ENCODE measurements at regions not wholly inside any gene's neighbourhood (a gene's known extent, or its start where the extent isn't known, plus 50 kb on each side); places are given as distances from the start of the nearest gene placed in this dataset.
"Not testable (repeated sequence)": the region's sequence is repeated elsewhere in the genome, so short reads cannot be mapped to it uniquely, and the experiment has no call there.

- H3K4me3 ChIP-seq (ENCODE audit: insufficient read depth, low read depth, low read length); H2BK15ac ChIP-seq (ENCODE audit: low read depth, low read length); H4K20me1 ChIP-seq (ENCODE audit: insufficient read depth, low read length); H2BK120ac ChIP-seq (ENCODE audit: low read depth, low read length); H3K18ac ChIP-seq (ENCODE audit: low read depth, low read length); intact Hi-C loops (cut with micrococcal nuclease); H2AK5ac ChIP-seq (ENCODE audit: low read depth, low read length); H2AFZ ChIP-seq (replicated peaks; ENCODE audit: low read length, poor library complexity); POLR2A ChIA-PET (ENCODE audit: unreplicated experiment); dilution Hi-C loops (cut with HindIII; ENCODE audit: low sequenced_read_pairs, unreplicated experiment); H3K27ac ChIP-seq (ENCODE audit: insufficient read depth, low read length); H4K8ac ChIP-seq (ENCODE audit: low read depth in 2 of 2, low read length in 2 of 2); H2BK20ac ChIP-seq (ENCODE audit: low read depth, low read length); H3K14ac ChIP-seq (replicated peaks; ENCODE audit: low read depth, low read length); H4K91ac ChIP-seq (ENCODE audit: insufficient read depth, low read depth, low read length); ATAC-seq (ENCODE audit: low read depth); H3K27me3 ChIP-seq (ENCODE audit: control insufficient read depth, insufficient read depth, low read length); H3K9ac ChIP-seq (ENCODE audit: low read depth, low read length); H2AK9ac ChIP-seq (replicated peaks; ENCODE audit: low read depth, low read length, poor library complexity); BruUV-seq (replicated peaks); H3K4me2 ChIP-seq (ENCODE audit: low read depth, low read length); H3K23ac ChIP-seq (ENCODE audit: low read depth, low read length); H3K79me1 ChIP-seq (ENCODE audit: low read depth in 1 of 2, low read length in 2 of 2); H2BK5ac ChIP-seq (ENCODE audit: low read depth, low read length, poor library complexity, severe bottlenecking); H3K9me1 ChIP-seq (ENCODE audit: insufficient read depth, low read length); H3K36me3 ChIP-seq (ENCODE audit: control insufficient read depth, insufficient read depth, low read length); DNase-seq; H3K4ac ChIP-seq (ENCODE audit: low read depth, low read length); H4K5ac ChIP-seq (ENCODE audit: low read depth, low read length); H3K4me1 ChIP-seq (ENCODE audit: control insufficient read depth, insufficient read depth, low read length); H3K56ac ChIP-seq (ENCODE audit: extremely low read depth, insufficient read depth, low read length); H3K9me3 ChIP-seq (ENCODE audit: control insufficient read depth, insufficient read depth, low read length): not testable (repeated sequence)
- no CpG with 5 or more reads among the region's 1 CpG for WGBS, 2 experiments (ENCODE audit: extremely low coverage in 2 of 2, insufficient read length in 1 of 2)
- in situ Hi-C loops (cut with MboI; ENCODE audit: low sequenced_read_pairs), result loop anchor here (25.0 kb wide), 2 partner anchors 1209 to 2009 kb away; no protein-coding TSS in a partner anchor
- CTCF ChIA-PET, result interaction anchor here (0.7 to 1.1 kb wide), 2 partner anchors 9 to 275 kb away, joined by 3 to 5 read pairs; no protein-coding TSS in a partner anchor
Measured at GRCh38 chr1:172728705-172729104, 69.8 kb downstream of the FASLG start.

All from IMR-90 (cell line).